ENCODE measurements at regions not wholly inside any gene's neighbourhood (a gene's known extent, or its start where the extent isn't known, plus 50 kb on each side); places are given as distances from the start of the nearest gene placed in this dataset.

- TF ChIP-seq POLR2A (IDR thresholded peaks at IDR 0.05), result no peak
- no peak for TF ChIP-seq CTCF (IDR thresholded peaks at IDR 0.05)
Observed at GRCh38 chr17:74019860-74020259, 183.6 kb upstream of the RPL38 start.

Measured in body of pancreas (tissue), 4 donors.